ENCODE measurements at regions not wholly inside any gene's neighbourhood (a gene's known extent, or its start where the extent isn't known, plus 50 kb on each side); places are given as distances from the start of the nearest gene placed in this dataset.

GRCh38 chrY:7806592-7807515 lies 895.3 kb upstream of the AMELY start:
- DNase-seq = no peak
- H3K36me3 Mint-ChIP-seq (ENCODE audit: low read depth) = no peaks in the 10 kb centered on the region
- no peak overlapping the region for H3K9ac ChIP-seq (ENCODE audit: extremely low read depth, low read length, poor library complexity, severe bottlenecking)
- no peaks in the 10 kb centered on the region for H3K27me3 ChIP-seq (ENCODE audit: control insufficient read depth, insufficient read depth, low read length, poor library complexity, severe bottlenecking)
- H3K27ac Mint-ChIP-seq = no peak overlapping the region
- H3K4me1 Mint-ChIP-seq = no peaks in the 10 kb centered on the region
- TF ChIP-seq CTCF (conservative IDR thresholded peaks at IDR 0.05) = no peak
- no peak overlapping the region for H3K4me3 Mint-ChIP-seq
- no peak overlapping the region for H3K27ac ChIP-seq (ENCODE audit: low read depth, low read length)
- H3K9me3 Mint-ChIP-seq = no peaks in the 10 kb centered on the region
- H3K4me1 ChIP-seq (ENCODE audit: control insufficient read depth, insufficient read depth, low read length) = no peaks in the 10 kb centered on the region
- 98% methylated on average over 3 of the region's 3 CpGs; no CpG with 5 or more reads in 1 of the 2 experiments for WGBS, 2 experiments (ENCODE audit: insufficient coverage in 1 of 2, insufficient read length in 1 of 2)
- no peaks in the 10 kb centered on the region for H3K27me3 Mint-ChIP-seq (ENCODE audit: insufficient read depth)
- no peaks in the 10 kb centered on the region for H3K36me3 ChIP-seq (ENCODE audit: control insufficient read depth, insufficient read depth, low read length)
- no peaks in the 10 kb centered on the region for H3K9me3 ChIP-seq (ENCODE audit: control insufficient read depth, low read length)
- H3K4me3 ChIP-seq (ENCODE audit: low read length) = no peak overlapping the region

- Histone ChIP-seq H3K9me3 (ENCODE audit: control insufficient read depth, low read length) (peaks cover 6% of the 10 kb centered on the region), H3K9ac (ENCODE audit: extremely low read depth, low read length, poor library complexity, severe bottlenecking) (no peak overlapping the region), H3K4me3 (ENCODE audit: low read length) (no peak overlapping the region), H3K27me3 (ENCODE audit: control insufficient read depth, insufficient read depth, low read length, poor library complexity, severe bottlenecking) (no peaks in the 10 kb centered on the region), H3K36me3 (ENCODE audit: control insufficient read depth, insufficient read depth, low read length) (no peaks in the 10 kb centered on the region), H3K27ac (ENCODE audit: low read depth, low read length) (no peak overlapping the region), H3K4me1 (ENCODE audit: control insufficient read depth, insufficient read depth, low read length) (no peaks in the 10 kb centered on the region)
- Mint-ChIP-seq H3K4me3 (no peak overlapping the region), H3K4me1 (no peaks in the 10 kb centered on the region), H3K9me3 (no peaks in the 10 kb centered on the region), H3K36me3 (ENCODE audit: low read depth) (no peaks in the 10 kb centered on the region), H3K27ac (no peak overlapping the region), H3K27me3 (ENCODE audit: insufficient read depth) (no peaks in the 10 kb centered on the region)
- no peak for DNase-seq
- WGBS, 2 experiments (ENCODE audit: insufficient coverage in 1 of 2, insufficient read length in 1 of 2) = 89% methylated on average over 1 of the region's 1 CpG; no CpG with 5 or more reads in 1 of the 2 experiments
- TF ChIP-seq CTCF (conservative IDR thresholded peaks at IDR 0.05) = no peak
Observed at GRCh38 chrY:7805624-7806023, 894.1 kb upstream of the AMELY start.

- H3K9me3 ChIP-seq (ENCODE audit: control insufficient read depth, low read length) = peaks cover 6% of the 10 kb centered on the region
- no peaks in the 10 kb centered on the region for H3K4me1 ChIP-seq (ENCODE audit: control insufficient read depth, insufficient read depth, low read length)
- no peaks in the 10 kb centered on the region for H3K36me3 ChIP-seq (ENCODE audit: control insufficient read depth, insufficient read depth, low read length)
- no peak overlapping the region for H3K4me3 Mint-ChIP-seq
- H3K9ac ChIP-seq (ENCODE audit: extremely low read depth, low read length, poor library complexity, severe bottlenecking) = no peak overlapping the region
- TF ChIP-seq CTCF (conservative IDR thresholded peaks at IDR 0.05) = no peak
- 92% methylated on average over 1 of the region's 1 CpG; no CpG with 5 or more reads in 1 of the 2 experiments for WGBS, 2 experiments (ENCODE audit: insufficient coverage in 1 of 2, insufficient read length in 1 of 2)
- no peaks in the 10 kb centered on the region for H3K27me3 ChIP-seq (ENCODE audit: control insufficient read depth, insufficient read depth, low read length, poor library complexity, severe bottlenecking)
- no peak for DNase-seq
- H3K4me3 ChIP-seq (ENCODE audit: low read length) = no peak overlapping the region
- H3K36me3 Mint-ChIP-seq (ENCODE audit: low read depth) = no peaks in the 10 kb centered on the region
- no peaks in the 10 kb centered on the region for H3K4me1 Mint-ChIP-seq
- H3K27me3 Mint-ChIP-seq (ENCODE audit: insufficient read depth) = no peaks in the 10 kb centered on the region
- H3K9me3 Mint-ChIP-seq = no peaks in the 10 kb centered on the region
- H3K27ac ChIP-seq (ENCODE audit: low read depth, low read length) = no peak overlapping the region
- H3K27ac Mint-ChIP-seq = no peak overlapping the region
Observed at GRCh38 chrY:7803737-7804136, 892.2 kb upstream of the AMELY start.
